PC-3 (cell line): ENCODE measurements at regions not wholly inside any gene's neighbourhood (a gene's known extent, or its start where the extent isn't known, plus 50 kb on each side); places are given as distances from the start of the nearest gene placed in this dataset.

Experiments
- CTCF ChIP-seq: fragments of 300-600 bp; sonication (generic); conservative IDR thresholded peaks from 2 replicates; pipeline ENCODE4 v1.5.1; 2017; ENCODE audit warnings: antibody characterized with exemption, low read depth, mild to moderate bottlenecking, low read length
- EZH2 ChIP-seq: fragments of 300-600 bp; sonication (generic); IDR thresholded peaks from one replicate; pipeline ENCODE4 v1.6.1; 2017; ENCODE audit warnings: antibody characterized with exemption, mild to moderate bottlenecking, low read length; ENCODE audit not compliant: unreplicated experiment
- EZH2phosphoT487 ChIP-seq: fragments of 300-600 bp; sonication (generic); IDR thresholded peaks from 2 replicates; pipeline ENCODE4 v1.6.1; 2018; ENCODE audit warnings: mild to moderate bottlenecking, antibody characterized with exemption, low read length, borderline replicate concordance

GRCh38 chr11:112731538-112731937 is 229.7 kb upstream of the NCAM1 start:
- TF ChIP-seq CTCF, result no peak
- TF ChIP-seq EZH2, result no peak
- no peak for TF ChIP-seq EZH2phosphoT487
